GM03348 (cell line): ENCODE measurements at regions not wholly inside any gene's neighbourhood (a gene's known extent, or its start where the extent isn't known, plus 50 kb on each side); places are given as distances from the start of the nearest gene placed in this dataset.

Source experiments
- DNase-seq: peaks from one replicate; pipeline ENCODE4 v3.0.0; 2012; ENCODE audit warnings: low spot score

GRCh38 chr10:88129013-88129412 lies 265.6 kb downstream of the PTEN start:
- DNase-seq, result no peak

DNA sequence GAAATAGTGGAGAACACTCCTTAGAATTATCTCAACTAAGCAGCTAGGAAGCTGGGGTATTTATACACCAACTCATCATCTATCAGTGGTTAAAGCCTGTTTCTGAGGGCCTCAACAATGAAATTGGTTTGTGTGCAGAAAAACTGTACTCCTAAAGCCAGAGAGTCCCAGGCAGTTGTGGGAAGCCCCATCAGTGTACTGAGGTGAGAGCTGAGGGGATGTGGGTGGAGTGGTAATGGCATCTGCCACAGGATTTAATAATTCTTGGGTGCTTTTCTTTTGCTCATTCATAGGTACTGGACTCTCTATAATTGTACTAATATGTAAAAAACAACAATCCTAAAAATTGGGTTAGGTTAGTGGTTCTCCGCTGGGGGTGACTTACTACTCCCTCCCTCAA lies 267.5 kb downstream of the PTEN start:
- no peak for DNase-seq

- no peak for DNase-seq
Measured at GRCh38 chr10:88131511-88132139, 268.2 kb downstream of the PTEN start.

- DNase-seq, result no peak
Measured at GRCh38 chr10:88136712-88137111, 273.3 kb downstream of the PTEN start.

DNA sequence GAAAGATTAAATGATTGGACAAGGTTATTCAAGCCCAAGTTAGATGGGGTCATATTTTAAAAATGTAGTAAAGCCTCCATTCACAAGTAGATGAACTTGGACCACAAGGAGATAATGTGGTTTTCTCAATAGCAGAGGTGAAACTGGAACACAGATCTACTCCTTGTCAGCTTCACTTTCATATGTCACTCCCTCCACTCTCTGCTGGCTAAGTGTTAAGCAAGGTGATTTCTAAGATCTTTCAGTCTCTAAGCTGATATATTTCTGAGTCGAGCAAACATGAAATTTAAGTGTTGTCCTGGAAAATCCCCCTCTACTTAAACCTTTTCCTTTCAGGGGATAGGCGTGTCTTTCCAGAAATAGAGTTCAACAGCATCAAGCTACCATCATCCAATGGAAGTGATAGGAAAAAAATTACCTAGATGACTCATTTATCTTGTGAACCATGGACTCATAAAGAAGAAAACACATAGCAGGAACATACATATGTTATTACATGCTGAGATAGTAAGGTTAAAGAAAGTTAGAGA lies 275.0 kb downstream of the PTEN start:
- no peak for DNase-seq

DNA sequence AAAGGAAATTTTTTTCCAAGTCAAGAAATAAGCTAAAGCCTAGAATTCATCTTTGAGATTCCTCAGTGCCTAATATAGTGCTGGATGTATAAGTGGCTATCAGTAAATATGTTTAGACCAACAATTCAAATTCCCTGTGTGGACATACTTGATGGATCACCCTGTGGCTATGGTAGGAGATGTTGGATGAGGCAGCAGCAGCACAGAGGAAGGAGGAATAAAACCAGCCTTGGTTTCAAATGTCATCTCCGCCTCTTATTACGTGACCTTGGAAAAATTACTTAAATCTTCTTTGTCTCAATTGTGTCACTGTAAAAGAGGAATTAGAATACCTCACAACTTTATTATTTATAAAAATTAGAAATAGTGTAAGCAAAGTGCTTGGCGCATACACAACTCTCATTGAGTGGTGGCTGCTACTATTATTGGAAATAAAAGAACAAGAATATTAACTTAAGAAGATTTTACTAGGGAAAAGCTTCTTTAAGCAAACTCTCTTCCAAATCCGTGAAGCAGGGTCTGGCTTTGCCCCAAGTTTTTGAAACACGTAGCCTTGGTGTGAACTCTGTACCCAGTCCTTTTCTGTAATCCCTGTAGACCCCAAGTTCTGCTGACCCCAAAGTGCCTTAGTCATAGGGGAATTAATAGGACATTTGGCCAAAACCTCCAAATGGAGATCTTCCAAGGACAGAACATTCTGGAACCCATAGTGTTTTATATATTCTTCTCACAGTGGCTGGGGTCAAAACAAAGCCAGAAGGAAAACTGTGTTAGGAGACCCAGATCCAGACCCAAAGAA lies 283.8 kb downstream of the PTEN start:
- DNase-seq, result no peak

DNA sequence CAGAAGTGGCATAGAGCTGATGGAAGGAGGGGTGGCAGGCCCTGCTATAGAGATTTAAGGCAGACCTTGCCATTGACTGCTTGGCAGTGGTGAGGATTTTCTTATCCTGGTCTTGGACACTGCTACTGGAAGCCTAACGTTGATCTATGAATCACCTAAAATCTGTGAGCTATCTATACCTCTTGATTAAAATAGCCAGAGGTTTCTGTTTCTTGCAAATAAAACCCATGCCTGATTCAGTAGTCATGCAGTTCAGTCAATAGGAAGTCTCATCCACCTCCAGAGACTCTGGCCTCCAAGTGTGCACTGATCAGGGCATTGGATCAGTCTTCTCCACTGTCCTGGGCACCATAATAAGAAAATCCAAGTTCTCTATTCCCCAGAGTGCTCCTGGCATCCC lies 286.5 kb downstream of the PTEN start:
- peak; percentile 9 for DNase-seq

GRCh38 chr10:88150339-88150738 lies 286.9 kb downstream of the PTEN start:
- peak; percentile 30 for DNase-seq

DNA sequence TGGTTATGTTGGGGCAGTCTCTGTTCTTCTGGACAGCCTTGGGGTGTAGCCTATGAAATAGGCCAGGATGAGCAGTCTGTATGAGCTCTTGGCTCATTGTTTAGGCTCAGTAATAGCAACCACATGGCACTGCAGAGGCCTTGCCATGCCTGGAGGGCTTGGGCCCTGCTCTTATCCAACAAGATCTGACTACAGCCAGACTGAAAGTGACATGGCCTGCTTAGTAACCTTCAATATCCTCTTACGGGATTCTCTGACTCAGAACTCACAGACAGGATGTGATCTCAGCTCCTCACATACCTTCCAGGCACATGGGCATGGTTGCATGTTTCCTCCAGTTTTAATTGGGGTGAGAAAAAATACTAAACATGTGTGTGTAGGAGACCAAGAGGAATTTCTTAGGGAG lies 289.3 kb downstream of the PTEN start:
- peak; percentile 75 for DNase-seq

DNA sequence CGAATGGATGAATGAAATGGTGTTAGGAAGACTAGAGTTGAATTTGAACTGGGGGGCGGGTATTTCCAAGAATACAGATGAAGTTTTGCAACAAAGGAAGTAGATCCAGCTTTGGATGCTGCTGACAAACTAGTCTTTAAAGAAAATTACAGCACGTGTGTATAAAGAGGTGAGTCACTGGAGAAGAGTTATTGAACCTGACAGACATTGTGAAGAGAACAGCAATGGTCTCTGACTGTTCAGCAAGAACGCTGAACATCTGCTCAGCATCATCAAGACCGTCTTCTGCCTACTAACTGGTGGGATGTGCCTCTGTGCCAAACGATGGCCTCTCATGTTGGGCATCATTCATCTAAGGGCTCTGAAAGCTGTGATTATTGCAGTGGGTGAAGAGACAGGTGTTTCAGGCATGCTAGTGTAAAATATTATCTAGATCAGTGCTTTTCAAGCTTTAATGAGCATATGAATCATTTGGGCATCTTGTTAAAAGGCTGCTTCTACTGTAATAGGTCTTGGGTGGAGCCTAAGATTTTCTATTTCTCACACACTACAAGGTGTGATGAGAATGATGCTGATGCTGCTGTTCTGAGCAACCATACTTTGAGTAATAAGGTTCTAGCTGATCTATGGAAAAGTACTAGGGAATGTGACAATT lies 291.3 kb downstream of the PTEN start:
- DNase-seq, result peak; percentile 15

GRCh38 chr10:88156341-88156740 lies 292.9 kb downstream of the PTEN start:
- peak; percentile 16 for DNase-seq

- DNase-seq, result peak; percentile 70
Measured at GRCh38 chr10:88157981-88158465, 294.6 kb downstream of the PTEN start.

- DNase-seq, result no peak
Measured at GRCh38 chr10:88158526-88159122, 295.2 kb downstream of the PTEN start.

DNA sequence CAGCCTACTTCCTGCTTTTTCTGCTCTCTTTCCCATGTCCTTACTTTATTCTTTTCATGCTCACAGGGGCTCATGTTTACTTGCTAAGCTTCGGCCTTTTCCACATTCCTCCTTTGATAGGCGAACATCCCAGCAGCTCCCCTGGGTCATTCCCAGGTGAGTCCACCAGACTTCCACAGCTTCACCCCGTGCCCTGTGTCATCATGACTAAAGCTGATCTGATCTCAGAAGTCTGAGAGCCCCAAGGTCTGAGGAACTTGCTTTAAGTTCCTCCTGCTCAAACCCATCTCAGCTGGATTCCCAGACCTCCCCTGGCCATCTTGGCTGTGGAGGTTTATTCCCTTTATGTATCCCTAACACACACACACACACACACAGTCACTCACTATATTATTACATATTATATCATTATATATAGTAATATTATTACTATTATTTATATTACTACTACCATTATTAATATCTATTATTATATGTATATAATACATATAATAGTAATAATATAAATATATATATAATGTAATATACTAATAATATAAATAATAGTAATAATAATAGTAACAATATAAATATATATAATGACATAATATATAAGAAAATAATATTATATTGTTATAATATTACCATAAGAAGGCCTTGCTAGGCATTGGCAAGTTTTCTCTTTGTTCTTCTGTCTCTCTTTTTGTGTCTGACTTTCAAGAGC lies 295.9 kb downstream of the PTEN start:
- no peak for DNase-seq

DNA sequence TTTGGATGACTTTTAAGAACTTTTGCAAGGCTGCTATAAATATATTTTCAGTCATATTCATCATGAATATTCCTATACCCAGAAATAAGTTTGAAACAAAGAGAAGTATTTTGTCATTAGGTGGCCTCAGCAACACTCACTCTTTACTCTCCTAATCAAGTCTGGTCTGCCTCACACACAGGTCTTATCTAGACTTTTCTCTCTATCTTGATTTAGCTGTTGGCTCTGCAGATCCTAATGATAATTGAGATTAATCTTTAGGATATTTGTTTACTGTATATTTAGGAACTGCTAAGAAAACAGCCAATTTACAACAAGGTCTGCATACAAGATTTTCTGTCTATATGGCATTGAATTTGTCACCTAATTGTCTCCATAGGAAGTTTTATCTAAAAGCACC lies 297.6 kb downstream of the PTEN start:
- no peak for DNase-seq

GRCh38 chr10:88161756-88162155 lies 298.3 kb downstream of the PTEN start:
- no peak for DNase-seq

GRCh38 chr10:88162852-88163251 lies 299.4 kb downstream of the PTEN start:
- no peak for DNase-seq

GRCh38 chr10:88163572-88163971 lies 300.1 kb downstream of the PTEN start:
- DNase-seq, result no peak

- no peak for DNase-seq
Measured at GRCh38 chr10:88164471-88164870, 301.0 kb downstream of the PTEN start.

DNA sequence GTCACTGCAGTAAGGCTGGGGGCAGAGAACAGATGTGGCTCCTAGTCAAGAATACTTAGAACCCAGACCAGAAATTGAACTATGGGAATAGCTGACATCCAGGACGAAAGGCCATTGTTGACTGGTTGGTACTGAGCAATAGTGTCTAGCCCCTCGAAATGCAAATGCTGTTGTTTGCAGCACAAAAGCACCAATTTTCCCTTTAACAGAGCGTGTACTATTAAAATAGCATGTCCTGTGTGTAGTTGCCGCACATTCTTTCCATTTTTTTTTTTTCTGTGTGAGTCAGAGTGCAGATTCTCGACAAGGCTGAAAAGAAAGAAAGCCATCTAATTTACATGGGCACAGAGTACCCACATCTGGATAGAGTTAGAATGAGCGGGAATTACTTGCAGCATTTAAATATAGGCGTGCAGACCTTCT lies 302.4 kb downstream of the PTEN start:
- DNase-seq, result peak; percentile 62

DNA sequence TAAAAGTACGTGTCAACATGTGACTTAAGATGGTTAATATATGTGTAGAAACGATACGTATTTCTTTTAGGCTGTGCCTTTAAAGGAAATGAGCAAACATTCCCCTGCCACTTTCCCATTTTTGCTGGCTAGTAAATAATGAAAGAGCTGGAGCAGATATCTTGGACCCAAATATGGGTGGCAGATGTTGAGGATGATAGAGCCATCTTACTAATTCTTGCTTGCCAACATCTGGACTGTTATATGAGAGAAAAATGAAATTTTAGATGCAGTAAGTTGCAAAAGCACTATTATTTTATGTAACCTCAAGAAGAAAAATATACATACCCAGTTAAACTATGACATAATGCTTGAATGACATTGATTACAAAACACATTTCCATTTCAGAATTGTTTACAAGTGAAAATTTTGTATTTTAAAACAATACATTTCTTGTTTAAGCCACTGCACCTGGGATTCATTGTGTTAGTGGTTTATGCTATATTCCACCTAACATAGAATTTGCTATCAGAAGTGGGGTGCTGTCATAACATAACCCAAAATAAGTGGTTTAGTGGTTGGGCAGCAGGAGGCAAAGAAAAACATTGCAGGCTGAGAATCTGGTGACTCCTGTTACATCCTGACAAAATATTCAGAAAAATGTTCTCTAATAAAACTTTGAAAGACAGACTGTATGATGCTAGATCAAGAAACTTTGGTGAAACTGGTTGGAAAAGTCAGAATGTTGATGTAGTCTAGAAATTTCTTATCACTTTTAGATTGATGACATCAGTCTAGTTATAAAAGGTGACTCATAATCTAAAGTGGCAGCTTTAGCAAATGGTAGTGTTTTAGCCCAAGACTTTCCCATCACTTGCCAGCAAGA lies 305.0 kb downstream of the PTEN start:
- DNase-seq, result no peak
